ENCODE measurements at regions not wholly inside any gene's neighbourhood (a gene's known extent, or its start where the extent isn't known, plus 50 kb on each side); places are given as distances from the start of the nearest gene placed in this dataset.
"Not testable (repeated sequence)": the region's sequence is repeated elsewhere in the genome, so short reads cannot be mapped to it uniquely, and the experiment has no call there.

DNA sequence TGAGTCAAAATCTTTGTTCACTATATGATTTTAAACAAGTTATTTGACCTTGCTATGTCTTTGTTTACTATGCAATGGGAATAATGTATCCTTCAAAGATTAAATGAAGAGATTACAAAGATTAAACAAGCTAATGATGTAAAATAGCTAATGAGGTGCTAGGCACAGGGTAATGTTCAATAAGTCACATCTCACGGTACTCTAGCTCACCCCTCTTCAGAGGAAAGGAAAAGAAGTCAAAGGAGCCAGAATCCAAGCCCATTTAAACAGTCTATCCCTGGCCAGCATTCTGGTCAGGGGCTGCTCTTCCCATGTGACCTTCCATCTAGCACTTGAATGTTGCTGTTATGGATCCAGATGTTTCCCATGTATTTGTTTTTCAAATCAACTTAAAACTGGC is 412.4 kb upstream of the CAMK1G start:
- no peak for DNase-seq (ENCODE audit: low spot score)

DNA sequence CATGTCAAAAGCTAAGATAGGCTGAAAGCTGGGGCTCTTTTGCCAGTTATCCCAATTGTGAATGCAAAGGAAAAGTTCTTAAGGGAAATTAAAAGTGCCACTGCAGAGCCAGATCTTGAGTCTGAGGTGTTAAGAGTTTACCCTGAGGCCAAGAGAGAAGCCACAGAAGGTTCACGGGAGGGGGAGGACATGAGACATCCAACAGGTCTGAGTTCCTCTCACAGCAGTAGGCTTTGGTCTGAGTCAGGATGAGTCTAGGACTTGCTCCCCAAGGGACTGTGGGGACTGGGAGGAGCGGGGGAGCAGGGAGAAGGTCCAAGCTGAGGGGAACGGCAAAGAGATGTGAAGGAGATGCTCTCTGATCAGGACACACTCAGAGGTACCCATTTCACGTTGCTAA is 411.2 kb upstream of the CAMK1G start:
- no peak for DNase-seq (ENCODE audit: low spot score)

DNA sequence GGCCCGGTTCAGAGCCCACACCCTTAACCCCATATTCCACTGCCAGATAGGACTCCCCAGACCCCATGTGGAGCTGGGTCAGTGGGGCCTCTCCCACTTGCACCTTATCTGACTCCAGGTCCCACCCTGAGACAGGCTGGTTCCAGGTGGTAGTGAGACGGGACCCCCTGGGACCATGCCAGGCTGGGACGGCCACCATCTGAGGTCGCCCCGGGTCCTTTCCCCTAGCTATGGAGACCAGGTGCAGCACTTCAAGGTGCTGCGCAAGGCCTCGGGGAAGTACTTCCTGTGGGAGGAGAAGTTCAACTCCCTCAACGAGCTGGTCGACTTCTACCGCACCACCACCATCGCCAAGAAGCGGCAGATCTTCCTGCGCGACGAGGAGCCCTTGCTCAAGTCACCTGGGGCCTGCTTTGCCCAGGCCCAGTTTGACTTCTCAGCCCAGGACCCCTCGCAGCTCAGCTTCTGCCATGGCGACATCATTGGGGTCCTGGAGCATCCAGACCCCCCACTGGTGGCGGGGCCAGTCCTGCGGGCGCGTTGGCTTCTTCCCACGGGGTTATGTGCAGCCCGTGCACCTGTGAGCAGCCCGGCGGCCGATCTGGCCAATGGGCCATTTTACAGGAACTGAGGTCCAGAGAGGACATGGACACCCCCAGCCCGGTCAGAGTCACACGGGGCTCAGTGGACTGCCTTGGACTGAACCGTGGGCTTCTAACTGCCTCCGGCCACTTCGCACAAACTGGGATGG is 410.5 kb upstream of the CAMK1G start:
- not testable (repeated sequence) for DNase-seq (ENCODE audit: low spot score)

DNA sequence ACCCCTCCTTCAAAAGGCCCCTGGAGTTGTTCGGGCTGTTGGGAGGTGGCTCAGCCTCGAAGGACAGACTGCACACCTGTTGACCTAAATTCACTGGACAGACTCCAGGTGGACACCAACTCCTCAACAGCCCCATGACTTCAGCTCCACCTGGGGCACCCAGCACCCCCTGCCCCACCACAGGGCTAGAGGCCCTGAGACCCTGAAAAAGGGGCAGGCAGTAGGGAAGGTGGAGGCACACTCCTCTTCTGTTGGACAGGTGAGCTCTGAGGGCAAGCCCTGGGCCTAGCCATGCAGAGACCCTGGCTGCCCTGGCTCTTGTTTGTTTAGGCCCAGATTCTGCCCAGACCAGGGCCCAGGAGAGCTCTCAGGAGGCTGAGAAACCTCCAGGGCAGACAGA is 409.7 kb upstream of the CAMK1G start:
- DNase-seq (ENCODE audit: low spot score), result not testable (repeated sequence)

DNA sequence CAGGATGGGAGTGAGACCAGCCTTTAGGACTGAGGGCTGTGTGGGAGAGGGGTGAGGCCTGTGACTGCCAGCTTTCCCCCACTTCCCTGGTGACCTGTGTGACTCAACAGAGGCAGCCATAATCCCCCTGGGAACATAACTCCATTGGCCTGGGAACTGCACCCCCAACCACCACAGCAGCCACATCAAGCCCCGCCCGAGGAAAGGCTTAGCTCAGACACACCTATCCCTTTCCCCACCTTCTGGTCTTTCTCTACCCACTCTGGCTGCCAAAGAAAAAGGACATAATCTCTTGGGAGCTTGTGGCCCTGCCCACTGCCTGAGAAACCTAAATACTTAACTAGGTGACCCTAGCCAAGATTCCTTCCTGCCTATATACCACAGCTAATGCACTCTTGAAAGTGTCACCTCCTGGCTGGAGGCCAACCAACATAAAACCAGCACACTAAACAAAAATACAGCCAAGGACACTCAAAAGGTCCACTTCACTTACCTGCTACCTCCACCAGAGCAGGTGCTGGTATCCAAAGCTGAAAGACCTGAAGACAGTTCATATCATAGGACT is 406.6 kb upstream of the CAMK1G start:
- DNase-seq (ENCODE audit: low spot score), result no peak

DNA sequence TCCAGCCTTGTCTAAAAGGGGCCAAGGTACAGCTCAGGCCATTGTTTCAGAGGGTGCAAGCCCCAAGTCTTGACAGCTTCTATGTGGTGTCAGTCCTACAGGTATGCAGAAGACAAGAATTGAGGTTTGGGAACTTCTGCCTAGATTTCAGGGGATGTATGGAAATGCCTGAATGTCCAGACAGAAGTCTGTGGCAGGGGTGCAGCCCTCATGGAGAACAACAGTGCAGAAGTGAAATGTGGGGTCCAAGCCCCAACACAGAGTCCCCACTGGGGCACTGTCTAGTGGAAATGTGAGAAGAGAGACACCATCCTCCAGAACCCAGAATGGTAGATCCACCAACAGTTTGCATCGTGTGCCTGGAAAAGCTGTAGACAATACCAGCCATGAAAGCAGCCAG is 400.3 kb upstream of the CAMK1G start:
- no peak for DNase-seq (ENCODE audit: low spot score)

DNA sequence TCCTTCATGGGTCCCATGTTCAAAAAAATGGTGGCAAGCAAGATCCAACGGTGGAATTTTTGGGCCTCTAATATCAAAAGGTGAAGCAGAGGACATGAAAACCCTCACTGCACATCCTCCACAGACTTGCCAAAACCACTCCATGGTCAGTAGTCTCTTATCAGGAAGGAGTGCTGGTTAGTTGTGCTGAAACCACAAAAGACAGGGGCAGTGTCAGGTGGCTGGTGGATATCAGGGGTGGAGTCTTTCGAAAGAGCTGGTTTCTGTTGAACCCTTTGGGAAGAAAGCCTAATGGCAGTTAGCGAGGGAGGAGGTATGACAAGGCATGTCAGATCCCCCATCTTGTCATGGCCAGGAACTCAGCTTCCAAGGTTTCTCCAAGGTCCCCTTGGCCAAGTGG is 395.9 kb upstream of the CAMK1G start:
- DNase-seq (ENCODE audit: low spot score), result no peak

DNA sequence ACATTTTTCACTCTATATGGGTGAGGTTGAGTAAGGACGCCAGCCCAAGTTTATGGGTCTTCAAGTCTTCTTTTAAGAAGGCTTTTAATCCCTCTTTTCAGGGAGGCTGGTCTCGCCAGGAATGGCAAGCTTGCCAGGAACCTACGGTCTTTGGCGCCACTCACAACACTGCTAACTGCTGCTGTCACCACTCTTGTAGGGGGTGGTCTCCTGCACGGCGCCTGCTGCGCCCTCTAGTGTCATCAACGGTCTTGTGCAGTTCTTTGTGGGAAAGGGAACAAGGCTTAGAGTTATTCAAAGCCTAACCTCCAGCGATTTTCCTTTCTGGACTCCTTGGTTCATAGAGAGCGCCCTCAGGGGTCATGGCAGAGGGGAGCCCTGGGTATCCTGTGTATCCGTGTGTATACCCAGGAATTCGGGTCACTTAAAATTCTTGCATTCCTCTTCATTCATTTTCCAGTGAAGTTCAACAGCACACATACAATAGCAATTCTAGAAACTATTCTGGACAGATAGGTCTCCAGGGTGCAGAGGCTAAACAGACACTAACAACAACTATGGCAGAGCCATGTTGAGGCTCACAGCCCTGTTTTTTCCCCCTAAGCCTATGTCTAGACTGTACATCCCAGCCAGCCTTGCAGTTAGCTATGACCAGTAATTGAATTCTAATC is 392.8 kb upstream of the CAMK1G start:
- no peak for DNase-seq (ENCODE audit: low spot score)

DNA sequence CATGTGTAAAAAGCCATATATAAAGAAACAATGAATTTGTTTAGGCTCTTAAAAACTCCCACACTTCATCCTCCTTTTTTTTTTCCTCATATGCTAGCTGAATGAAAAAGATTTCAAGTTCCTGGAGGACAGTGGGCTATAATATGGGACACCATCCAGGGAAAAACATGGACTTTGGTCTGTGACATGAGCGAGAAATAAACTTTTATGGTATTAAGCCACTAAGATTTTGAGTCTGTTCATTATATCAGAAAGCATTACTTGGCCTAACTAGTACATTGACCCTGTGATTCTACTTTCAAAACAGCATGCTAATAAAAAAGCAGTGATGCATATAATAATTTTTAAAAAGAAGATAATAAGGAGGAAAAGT is 392.3 kb upstream of the CAMK1G start:
- DNase-seq (ENCODE audit: low spot score), result no peak

DNA sequence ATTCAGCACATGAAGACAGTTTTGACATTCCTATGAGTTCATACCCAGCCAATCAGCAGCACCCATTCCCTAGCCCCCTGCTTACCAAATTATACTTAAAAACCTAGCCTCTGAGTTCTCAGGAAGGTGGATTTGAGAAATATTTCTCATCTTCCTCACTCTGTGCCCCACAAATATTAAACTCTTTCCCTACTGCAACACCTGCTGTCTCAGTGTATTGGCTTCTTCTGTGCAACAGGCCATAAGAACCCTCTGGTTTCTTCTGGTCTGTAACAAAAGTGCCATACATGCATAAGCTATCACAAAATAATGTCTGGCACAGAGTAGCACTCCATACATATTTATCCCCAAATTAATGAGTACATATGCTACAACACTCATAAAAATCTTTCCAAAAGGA is 387.4 kb upstream of the CAMK1G start:
- no peak for DNase-seq (ENCODE audit: low spot score)

DNA sequence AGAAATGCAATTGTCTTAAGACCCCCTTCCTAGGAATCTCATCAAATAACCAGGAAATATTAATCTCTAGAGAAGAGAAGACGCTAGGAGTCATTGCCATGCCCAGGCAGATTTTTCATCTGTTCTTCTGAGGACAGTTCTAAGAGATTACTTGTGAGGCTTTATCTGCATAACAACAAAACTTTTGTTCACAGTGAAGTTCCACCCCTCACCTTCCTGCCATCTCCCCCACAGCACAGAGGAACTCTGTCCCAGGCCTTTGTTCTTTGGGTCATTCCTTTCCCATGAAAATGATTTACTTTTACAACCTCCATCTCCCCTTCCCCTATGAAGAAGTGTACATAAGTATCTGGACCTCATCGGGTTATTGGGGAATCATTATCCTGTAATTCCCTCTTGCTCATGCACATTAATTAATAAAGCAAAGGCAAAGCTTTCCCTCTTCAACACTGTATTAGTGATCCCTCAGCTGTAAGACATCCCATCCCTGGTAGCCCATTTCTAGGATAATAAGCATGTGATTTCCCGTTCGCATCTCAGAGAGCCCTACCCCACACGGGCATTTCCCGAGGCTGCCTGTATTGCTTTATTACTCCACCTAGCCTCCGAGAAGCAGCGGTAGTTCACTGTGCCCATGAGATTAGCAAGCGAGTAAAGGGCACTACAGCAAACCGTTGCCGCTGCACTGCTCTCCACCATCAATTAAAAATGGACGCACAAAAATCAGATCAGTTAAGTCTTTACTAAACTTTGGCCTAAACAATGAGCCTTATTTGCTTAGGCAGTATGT is 384.4 kb upstream of the CAMK1G start:
- DNase-seq (ENCODE audit: low spot score), result no peak

DNA sequence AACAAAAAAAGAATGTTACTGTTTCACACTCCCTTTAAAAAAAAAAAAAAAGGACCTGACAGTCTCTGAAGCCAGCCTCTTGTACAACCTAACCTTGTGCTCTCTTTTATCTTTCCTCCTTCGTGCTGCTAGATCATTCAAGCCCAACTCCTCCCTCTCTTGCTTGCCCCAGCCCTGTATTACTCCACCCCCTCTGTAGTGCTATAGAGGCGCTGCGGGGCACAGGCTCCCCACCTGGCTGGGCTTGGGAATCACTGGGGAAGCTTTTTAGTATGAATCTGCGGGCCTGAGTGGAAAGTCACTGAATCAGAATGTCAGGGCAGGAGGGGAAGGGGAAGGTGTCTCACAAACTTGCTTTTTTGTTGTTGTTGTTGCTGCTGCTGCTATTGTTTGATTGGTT is 383.7 kb upstream of the CAMK1G start:
- DNase-seq (ENCODE audit: low spot score), result no peak

DNA sequence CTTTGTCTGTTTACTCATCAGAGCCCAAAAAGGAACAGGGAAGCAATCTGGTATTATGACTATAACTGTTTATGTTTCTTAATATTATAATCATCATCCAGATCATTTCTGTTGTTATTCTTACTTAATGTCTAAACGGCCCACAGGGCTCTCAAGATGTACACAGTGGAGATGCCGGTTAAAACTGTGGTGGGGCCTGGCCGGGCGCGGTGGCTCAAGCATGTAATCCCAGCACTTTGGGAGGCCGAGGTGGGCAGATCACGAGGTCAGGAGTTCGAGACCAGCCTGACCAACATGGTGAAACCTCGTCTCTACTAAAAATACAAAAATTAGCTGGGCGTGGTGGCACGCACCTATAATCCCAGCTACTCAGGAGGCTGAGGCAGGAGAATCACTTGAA is 381.2 kb upstream of the CAMK1G start:
- DNase-seq (ENCODE audit: low spot score), result not testable (repeated sequence)

DNA sequence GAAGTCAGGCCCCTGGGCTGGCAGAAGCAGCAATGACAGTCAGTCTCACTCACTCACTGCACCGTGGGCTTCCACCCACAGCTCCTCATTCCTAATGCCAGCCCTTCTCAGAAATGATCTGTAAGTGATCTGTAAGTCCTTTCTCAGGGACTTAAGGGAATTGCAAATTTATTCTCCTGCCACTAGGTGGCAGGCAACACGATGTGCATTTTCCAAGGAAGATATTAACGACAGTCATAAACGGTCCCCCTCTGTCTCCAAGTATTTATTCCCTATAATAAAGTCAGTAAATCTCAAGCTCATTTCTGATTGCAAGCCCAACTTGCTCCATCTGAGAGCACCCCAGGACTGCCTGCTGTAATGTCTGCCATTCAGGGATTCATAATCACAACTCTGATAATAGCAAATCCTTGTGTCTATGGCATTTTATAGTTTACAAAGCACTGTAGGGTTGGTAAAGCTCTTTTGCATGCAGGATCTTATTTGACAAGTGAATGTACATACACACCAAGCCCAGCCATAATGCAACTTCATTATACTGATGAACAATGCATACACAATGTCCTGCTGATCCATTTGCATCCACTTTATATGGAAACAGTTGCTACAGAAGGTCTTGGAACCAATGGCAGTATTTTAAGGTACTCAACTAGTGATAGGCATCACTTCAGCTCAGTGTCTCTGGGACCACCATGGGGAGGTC is 380.5 kb upstream of the CAMK1G start:
- no peak for DNase-seq (ENCODE audit: low spot score)

DNA sequence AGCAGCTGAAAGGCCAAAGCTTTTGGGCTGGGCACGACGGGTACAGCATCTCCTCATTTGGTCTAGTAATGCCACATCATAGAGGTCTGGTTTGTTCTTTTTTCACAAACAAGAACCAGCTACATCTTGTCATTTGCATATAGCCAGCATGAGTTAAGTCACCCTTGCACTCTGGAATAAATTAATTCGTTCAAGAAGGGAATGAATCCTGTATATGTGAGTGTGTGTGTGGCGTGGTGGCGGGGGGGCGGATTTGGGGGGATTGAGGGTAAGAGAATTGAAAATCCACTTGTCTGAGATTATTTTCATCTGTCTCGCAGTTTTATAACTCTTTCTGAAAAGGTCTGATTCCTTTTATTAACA is 380.0 kb upstream of the CAMK1G start:
- no peak for DNase-seq (ENCODE audit: low spot score)

DNA sequence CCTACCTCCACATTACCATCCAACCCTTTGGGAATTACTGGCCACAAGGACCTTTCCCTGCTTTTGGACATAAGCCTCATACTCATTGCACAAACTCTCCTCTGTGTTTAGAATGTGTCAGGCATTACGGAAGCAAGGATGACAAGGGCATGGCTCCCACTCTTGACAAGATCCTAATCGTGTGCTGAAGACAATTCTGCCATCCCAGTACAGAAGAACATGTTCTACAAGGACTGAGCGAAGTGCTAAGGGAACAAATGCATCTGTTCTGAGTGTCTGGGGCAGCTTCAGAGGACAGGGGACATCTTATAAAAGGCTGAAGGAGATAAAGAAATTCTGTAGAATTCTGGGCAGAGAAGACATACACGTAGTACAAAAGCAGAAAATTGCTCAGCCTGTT is 378.5 kb upstream of the CAMK1G start:
- no peak for DNase-seq (ENCODE audit: low spot score)

DNA sequence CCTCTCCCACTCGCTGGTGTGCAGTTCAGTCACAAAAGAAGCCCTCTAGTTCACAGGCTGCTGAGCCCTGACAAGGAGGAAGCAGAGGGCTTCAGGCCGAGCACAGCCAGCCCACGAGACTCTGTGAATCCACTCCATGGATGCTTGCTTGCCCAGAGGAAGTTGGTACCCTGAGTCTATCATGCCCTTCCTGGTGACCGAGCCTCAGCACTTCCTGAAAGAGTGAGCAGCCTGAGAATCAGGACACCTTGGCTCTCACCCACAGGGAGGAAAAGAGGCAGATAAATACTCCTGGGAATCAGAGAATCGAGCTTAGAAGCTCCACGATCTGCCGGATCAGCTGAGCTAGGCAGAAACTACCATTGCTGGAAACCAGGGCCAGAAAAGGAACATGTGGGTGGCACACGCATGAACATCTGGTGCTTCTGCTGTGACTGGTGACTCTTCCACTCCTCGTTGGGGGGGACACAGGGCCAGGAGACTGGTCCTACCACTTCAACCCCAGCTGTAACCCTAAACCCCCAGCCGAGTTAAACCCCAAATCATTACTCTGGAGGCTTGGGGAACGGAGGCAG is 376.3 kb upstream of the CAMK1G start:
- DNase-seq (ENCODE audit: low spot score), result no peak

DNA sequence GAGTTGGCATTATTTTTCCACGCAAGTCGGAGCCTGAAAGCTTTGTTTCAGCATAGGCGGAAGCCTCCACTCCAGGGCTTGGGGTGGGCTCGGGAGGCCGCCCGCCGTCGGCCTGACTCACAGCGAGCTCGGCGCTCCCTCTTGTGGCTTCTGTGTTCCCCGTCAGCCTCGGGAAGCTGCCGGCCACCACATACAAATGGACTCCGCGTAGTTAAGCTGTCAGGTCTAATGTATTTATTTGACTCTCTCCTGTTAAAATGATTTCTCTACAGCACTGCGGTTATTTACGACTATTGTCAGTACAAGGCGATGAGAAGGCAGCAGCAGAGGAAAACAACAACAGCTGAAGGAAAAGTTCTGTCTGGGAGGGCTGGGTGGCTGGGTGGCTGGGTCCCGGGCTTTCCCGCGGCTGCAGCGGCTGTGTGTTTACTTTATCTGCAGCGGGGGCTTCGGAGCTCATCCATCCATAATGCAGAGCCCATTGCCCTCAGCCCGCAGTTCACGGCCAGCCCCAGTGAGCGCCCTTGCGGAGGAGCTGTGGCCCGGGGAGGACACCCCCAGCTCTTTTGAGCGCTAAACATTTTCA is 375.7 kb upstream of the CAMK1G start:
- DNase-seq (ENCODE audit: low spot score), result peak; percentile 58

DNA sequence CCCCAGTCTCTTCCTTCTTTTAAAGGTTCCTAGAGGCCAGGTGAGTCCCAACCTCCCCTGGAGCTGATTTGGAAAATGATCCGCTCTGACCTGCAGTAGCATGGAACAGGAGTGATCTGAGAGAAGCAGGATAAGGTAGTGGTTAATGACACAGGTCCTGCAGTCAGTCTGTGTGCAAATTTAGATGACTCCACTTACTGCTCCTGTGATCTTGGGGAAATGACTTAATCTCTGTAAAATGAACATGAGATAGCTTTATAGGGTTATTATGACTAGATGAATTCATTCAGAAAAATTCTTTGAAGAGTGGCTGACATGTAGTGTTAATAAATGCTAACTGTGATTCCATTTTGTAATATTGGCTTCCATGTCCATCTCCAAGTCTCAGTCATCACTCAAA is 374.9 kb upstream of the CAMK1G start:
- DNase-seq (ENCODE audit: low spot score), result no peak

DNA sequence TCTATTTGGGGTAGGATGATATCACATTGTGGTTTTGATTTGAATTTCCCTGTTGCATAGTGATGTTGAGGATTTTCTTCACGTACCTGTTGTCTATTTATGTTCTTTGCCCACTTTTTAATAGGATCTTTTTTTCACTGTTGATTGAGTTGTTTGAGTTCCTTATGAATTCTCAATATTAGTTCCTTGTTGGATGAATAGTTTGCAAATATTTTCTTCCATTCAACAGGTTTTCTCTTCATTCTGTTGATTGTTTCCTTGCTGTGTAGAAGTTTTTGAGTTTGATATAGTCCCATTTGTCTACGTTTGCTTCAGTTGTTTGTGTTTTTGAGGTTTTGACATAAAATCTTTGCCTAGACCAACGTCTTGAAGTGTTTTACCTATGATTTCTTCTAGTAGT is 369.5 kb upstream of the CAMK1G start:
- no peak for DNase-seq (ENCODE audit: low spot score)

DNA sequence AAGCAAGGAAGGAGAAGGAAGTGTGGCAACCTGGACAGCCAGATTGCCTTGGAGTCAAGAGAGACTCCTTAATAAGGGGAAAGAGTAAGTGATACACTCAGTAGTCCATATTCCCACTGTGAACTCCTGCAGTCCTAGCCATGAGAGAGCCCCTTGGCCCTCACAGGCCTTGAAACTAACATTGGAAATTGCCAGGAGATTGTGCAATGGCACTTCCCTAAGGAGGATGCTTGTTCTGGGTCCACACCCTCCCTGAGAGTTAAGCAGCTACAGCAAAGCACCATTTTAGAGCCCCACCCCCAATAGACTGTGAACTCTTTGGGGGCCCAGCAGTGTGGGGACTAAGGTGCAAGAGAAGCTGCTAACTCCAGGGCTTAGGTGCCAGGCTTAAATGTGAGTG is 367.7 kb upstream of the CAMK1G start:
- no peak for DNase-seq (ENCODE audit: low spot score)
